Lung (tissue), 11 donors: ENCODE measurements at regions not wholly inside any gene's neighbourhood (a gene's known extent, or its start where the extent isn't known, plus 50 kb on each side); places are given as distances from the start of the nearest gene placed in this dataset.

Experiments used
- ATAC-seq: fragments of 200-7000 bp; cut with Tn5 transposase; one replicate; pipeline ENCODE4 v1.9.1; 2020; ENCODE audit warnings: moderate number of reproducible peaks; ENCODE audit not compliant: insufficient read depth, low FRiP score
- DNase-seq, 3 donors: peaks; one replicate each; pipeline ENCODE4 v3.0.0-alpha.2; 2013 to 2017
- H3K27ac ChIP-seq, 2 donors: one replicate each; pipeline ENCODE4 v1.5.1; 2013; ENCODE audit warnings: mild to moderate bottlenecking in 2 of 2, moderate library complexity in 2 of 2, control low read depth in 1 of 2, inconsistent platforms in 1 of 2, low read depth in 1 of 2, low read length in 1 of 2
- H3K27me3 ChIP-seq, 3 donors: one replicate each; pipeline ENCODE4 v1.5.1; 2013; ENCODE audit warnings: low read length in 2 of 3; ENCODE audit not compliant: control insufficient read depth in 3 of 3, insufficient read depth in 3 of 3
- H3K36me3 ChIP-seq, 4 donors: one replicate each; pipeline ENCODE4 v1.5.1; 2013; ENCODE audit warnings: low read length in 4 of 4, mild to moderate bottlenecking in 1 of 4, moderate library complexity in 1 of 4; ENCODE audit not compliant: control insufficient read depth in 4 of 4, insufficient read depth in 4 of 4
- H3K4me1 ChIP-seq, 5 donors: one replicate each; pipeline ENCODE4 v1.5.1; 2013; ENCODE audit warnings: low read length in 5 of 5, mild to moderate bottlenecking in 2 of 5, moderate library complexity in 1 of 5; ENCODE audit not compliant: control insufficient read depth in 5 of 5, insufficient read depth in 5 of 5
- H3K4me3 ChIP-seq: one replicate; pipeline ENCODE4 v1.5.1; 2013; ENCODE audit warnings: mild to moderate bottlenecking, control low read depth, moderate library complexity
- H3K9ac ChIP-seq, 2 donors: one replicate each; pipeline ENCODE4 v1.5.1; 2013; ENCODE audit warnings: low read length in 2 of 2, control low read depth in 1 of 2; ENCODE audit not compliant: insufficient read depth in 1 of 2
- H3K9me3 ChIP-seq, 4 donors: one replicate each; pipeline ENCODE4 v1.5.1; 2013; ENCODE audit warnings: low read length in 3 of 4, mild to moderate bottlenecking in 1 of 4, moderate library complexity in 1 of 4; ENCODE audit not compliant: control insufficient read depth in 4 of 4, insufficient read depth in 3 of 4
- CTCF ChIP-seq: IDR thresholded peaks from 2 replicates; pipeline ENCODE4 v1.5.1; 2012; ENCODE audit warnings: mild to moderate bottlenecking; ENCODE audit errors: control extremely low read depth, extremely low read depth
- WGBS, 2 donors: extraction: QIAGEN DNeasy Blood & Tissue Kit; methylation state at CpG; one replicate each; pipeline ENCODE4 v1.1.7; 2013; 5-methylcytosine and 5-hydroxymethylcytosine counted together
- donor health status: control.
- donor health status: control.
- donor health status: Bipolar disorder and iron deficiency.
- donor health status: healthy.
- donor health status: DM: yes; HTN: yes; CAD: no.

- peaks cover 0 to 3% (median 0%) of the 10 kb centered on the region in 3 donors for H3K27me3 ChIP-seq
- no peaks in the 10 kb centered on the region for H3K36me3 ChIP-seq
- no peak for DNase-seq
- 89 to 90% methylated on average over 1 of the region's 1 CpG for WGBS, 2 donors
- H3K27ac ChIP-seq: no peak overlapping the region
- no peaks in the 10 kb centered on the region for H3K9me3 ChIP-seq
- H3K9ac ChIP-seq: no peak overlapping the region
- TF ChIP-seq CTCF: no peak
- H3K4me1 ChIP-seq: peaks cover 0 to 12% (median 0%) of the 10 kb centered on the region in 5 donors
- ATAC-seq: no peak
- no peak overlapping the region for H3K4me3 ChIP-seq
These were observed 208.2 kb downstream of the COL12A1 start for GRCh38 chr6:74997646-74998045.

DNA sequence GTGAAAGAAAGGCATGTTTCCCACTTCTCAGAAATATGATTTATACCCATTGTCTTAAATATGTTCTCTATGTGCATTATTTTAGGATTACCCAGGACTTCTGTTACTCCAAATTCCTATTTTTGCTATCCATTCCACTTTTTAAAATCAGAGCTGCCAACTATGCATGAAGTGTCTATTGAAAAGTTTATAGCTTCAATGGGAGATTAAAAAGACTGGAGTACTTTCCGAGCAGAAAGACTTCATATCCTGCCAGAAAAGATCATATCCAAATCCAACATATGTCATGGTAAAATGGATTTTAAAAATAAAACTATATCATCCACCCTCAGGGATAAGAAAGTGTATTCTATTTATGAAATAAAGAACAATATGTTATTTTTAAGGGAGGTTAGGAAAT lies 212.7 kb downstream of the COL12A1 start:
- Histone ChIP-seq H3K36me3 (no peaks in the 10 kb centered on the region), H3K27ac (no peak overlapping the region), H3K27me3 (peaks cover 0 to 3% (median 0%) of the 10 kb centered on the region in 3 donors), H3K9me3 (no peaks in the 10 kb centered on the region), H3K4me1 (peaks cover 0 to 21% (median 0%) of the 10 kb centered on the region in 5 donors), H3K9ac (no peak overlapping the region), H3K4me3 (no peak overlapping the region)
- DNase-seq (peak in 2 of 3 donors; percentile 74 to 75), ATAC-seq (no peak)
- 75 to 80% methylated on average over 1 of the region's 1 CpG for WGBS, 2 donors
- no peak for TF ChIP-seq CTCF

GRCh38 chr6:74991573-74992332 lies 214.1 kb downstream of the COL12A1 start:
- peak in 2 of 3 donors; percentile 58 to 60 for DNase-seq

More at GRCh38 chr6:74991573-74992332, 214.1 kb downstream of the COL12A1 start:
- H3K9ac ChIP-seq: no peak overlapping the region
- H3K36me3 ChIP-seq: no peaks in the 10 kb centered on the region
- no peak overlapping the region for H3K27ac ChIP-seq
- 78 to 93% methylated on average over 3 of the region's 3 CpGs for WGBS, 2 donors
- no peak overlapping the region for H3K4me3 ChIP-seq
- TF ChIP-seq CTCF: no peak
- no peak for ATAC-seq
- peaks cover 0 to 21% (median 0%) of the 10 kb centered on the region in 5 donors for H3K4me1 ChIP-seq
- H3K27me3 ChIP-seq: peaks cover 0 to 3% (median 0%) of the 10 kb centered on the region in 3 donors
- peaks cover 0 to 7% (median 1%) of the 10 kb centered on the region in 4 donors for H3K9me3 ChIP-seq
